HG03565 (cell line): ENCODE measurements at regions not wholly inside any gene's neighbourhood (a gene's known extent, or its start where the extent isn't known, plus 50 kb on each side); places are given as distances from the start of the nearest gene placed in this dataset.
A peak's percentile ranks its signal among the peaks of the same experiment; 100 is the strongest.
"Not testable (repeated sequence)": the region's sequence is repeated elsewhere in the genome, so short reads cannot be mapped to it uniquely, and the experiment has no call there.

Experiments
- ATAC-seq: cut with Tn5 transposase; IDR thresholded peaks from one replicate; pipeline ENCODE4 v1.9.1; 2021; ENCODE audit warnings: mild to moderate bottlenecking, moderate library complexity; ENCODE audit not compliant: unreplicated experiment

GRCh38 chr5:32534041-32534440, 51.3 kb upstream of the SUB1 start:
- ATAC-seq = no peak

- peak; percentile 54 for ATAC-seq
Measured at GRCh38 chr5:32531885-32532520, 53.4 kb upstream of the SUB1 start.

DNA sequence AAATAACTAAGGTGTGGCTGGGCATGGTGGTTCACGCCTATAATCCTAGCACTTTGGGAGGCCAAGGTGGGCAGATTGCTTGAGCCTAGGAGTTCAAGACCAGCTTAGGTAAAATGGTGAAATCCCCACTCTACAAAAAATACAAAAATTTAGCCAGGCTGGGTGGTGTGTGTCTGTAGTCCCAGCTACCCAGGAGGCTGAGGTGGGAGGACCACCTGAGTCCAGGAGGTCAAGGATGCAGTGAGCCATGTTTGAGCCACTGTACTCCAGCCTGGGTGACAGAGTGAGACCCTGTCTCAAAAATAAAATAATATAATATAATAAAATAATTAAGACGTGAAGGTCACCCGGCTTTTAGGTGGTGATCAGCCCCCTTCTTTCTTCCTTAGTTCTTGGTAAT, 58.0 kb upstream of the SUB1 start:
- not testable (repeated sequence) for ATAC-seq

DNA sequence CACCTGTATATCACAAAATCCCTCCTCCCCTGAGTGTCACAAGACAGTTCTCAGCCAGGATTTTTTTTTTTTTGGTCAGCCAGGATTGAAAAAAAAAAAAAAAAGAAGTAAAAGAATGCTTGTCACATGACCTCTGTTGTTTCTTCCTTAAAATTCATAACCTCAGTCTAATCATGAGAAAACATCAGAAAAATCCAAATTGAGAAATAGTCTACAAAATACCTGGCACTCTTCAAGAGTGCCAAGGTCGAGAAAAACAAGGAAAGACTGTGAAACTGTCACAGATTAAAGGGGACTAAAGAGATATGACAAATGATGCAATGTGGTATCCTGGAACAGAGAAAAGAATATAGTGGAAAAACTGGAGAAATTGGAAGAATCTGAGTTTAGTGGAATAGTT, 58.5 kb upstream of the SUB1 start:
- ATAC-seq = no peak

DNA sequence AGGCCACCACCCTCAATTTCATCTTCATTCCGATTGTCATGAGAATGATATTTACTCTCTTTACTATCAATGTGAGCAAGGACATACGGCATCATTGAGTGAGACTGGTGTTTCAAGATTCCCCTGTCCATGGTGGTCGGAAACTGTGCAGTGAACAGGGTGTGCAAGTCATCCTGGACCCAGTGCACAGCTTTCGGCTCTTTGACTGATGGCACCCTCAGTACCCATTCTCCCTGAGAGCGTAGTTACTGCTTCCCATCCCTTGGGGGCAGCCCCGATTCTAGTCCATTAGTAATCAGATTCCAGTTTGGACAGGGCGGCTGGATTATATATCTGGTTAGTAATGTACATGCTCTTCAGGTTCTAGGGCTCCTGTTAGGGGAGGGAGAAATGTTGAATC, 61.7 kb upstream of the SUB1 start:
- ATAC-seq = no peak

- no peak for ATAC-seq
Measured at GRCh38 chr5:32522429-32523143, 62.8 kb upstream of the SUB1 start.

DNA sequence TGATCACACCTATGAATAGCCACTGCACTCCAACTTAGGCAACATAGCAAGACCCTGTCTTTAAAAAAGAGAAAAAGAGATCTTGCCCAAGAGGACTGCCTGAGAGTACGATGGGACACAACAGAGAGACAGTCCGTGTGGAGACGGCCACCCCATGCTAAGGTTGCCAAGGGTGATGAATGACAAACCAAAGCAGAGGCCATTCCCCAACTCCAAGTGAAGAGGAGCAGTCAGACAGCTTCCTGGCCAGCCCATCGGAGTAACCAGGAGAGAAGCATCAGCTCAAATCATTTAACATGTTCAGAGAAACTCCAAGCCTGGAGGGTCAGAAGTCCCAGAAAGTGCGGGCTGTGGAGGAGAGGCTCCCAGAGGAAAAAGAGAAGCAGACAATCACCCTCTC, 63.9 kb upstream of the SUB1 start:
- no peak for ATAC-seq

DNA sequence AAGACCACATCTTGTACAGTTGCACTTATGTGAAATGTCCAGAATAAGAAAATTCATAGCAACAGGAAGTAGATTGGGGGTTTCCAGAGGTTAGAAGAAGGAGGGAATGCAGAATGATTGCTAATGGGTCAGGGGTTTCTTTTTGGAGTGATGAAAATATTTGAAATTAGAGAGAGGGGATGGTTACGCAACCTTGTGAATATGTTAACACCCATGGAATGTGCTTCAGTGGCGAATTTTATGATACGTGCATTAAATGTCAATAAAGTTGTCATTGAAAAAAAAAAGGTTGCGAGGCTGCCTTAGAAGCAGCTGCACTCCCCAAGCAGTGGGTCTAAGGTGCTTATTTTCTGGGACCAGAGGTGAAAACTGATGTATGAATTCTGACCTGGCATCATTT, 64.4 kb upstream of the SUB1 start:
- no peak for ATAC-seq

DNA sequence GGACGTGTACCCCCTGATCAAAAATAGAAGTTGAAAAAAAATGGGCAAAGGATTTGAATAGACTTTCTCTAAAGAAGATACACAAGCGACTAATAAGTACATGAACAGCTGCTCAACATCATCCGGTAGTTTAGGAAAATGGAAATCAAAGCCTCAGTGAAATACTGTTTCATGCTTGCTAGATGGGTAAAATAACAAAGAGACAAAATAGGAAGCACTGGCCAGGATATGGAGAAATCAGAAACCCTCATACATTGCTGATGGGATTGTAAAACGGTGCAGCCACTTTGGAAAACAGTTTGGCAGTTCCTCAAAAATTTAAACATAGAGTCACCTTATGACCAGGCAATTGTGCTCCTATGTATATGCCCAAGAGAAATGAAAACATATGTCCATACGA, 65.0 kb upstream of the SUB1 start:
- no peak for ATAC-seq

DNA sequence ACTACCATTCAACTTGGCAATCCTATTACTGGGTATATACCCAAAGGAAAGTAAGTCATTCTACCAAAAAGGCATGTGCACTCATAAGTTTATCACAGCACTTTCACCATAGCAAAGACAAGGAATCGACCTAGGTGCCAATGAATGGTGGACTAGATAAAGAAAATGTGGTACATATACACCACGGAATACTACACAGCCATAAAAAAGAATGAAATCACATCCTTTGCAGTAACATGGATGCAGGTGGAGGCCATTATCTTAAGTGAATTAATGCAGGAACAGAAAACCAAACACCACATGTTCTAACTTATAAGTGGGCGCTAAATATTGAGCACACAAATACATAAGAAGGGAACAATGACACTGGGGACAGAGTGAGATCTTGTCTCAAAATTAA, 65.8 kb upstream of the SUB1 start:
- ATAC-seq = no peak

DNA sequence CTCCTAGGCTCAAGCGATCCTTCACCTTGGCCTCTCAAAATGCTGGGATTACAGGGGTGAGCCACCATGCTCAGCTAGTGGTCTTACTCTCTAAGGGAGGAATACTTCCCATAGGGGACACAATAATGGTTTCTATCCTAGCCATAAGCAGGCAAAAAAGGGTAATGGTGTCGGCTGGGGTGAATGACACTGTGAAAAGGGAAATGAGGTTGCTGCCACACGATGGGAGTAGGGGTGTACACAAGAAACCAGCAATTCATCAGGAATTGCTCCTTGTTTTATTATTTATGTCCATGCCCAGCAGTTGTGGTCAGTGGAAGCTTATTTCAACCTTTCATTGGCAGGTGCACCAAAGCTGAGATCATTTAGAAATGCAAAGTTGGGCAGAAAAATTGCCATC, 70.3 kb upstream of the ZFR start:
- no peak for ATAC-seq

DNA sequence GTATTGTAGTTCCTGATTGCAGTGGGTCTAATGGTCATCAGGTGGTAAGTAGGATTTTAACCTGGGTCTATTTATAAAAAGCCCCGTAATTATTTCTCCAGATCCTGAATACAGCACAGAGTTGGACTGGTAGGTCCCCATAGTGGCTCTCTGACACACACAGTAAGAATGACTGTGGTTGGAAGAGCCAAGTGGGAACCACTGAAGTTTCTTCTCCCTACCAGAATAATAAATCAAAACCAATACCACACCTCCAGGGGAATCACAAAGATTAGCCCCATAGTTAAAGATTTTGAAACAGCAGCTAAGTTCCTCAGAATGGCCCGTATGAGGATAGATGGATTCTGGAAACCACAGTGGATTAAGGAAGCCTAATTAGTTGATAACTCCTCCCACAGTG, 68.4 kb upstream of the ZFR start:
- no peak for ATAC-seq

DNA sequence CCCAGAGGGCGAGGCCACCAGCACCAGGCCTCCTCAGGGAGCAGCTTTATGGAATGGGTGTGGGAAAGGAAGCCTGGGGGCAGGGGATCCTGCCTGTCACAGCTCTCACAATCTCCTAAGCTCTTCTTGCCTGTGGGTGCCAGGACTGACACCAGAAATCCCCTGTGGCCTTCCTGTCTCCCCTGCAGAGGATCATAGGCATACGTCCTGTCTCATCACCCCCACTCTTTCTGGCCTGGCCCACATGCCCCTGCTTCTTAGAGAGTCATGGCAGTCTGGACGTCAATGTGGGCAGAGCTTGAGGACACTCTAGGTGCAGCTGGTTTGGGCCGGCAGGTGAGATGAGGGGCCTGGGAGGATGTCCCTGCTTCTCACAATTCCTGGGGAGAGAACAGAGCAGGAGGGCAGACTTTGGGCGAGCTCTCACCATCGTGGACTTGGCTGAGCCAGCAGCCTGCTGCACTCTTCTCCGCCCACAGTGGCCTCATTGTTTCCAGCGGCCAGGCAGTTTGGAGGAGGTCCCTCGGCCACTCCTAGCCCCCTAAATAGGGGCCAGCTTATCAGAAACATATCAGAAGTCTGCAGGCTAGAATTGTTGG, 67.3 kb upstream of the ZFR start:
- no peak for ATAC-seq

- no peak for ATAC-seq
Measured at GRCh38 chr5:32510860-32511259, 66.3 kb upstream of the ZFR start.

DNA sequence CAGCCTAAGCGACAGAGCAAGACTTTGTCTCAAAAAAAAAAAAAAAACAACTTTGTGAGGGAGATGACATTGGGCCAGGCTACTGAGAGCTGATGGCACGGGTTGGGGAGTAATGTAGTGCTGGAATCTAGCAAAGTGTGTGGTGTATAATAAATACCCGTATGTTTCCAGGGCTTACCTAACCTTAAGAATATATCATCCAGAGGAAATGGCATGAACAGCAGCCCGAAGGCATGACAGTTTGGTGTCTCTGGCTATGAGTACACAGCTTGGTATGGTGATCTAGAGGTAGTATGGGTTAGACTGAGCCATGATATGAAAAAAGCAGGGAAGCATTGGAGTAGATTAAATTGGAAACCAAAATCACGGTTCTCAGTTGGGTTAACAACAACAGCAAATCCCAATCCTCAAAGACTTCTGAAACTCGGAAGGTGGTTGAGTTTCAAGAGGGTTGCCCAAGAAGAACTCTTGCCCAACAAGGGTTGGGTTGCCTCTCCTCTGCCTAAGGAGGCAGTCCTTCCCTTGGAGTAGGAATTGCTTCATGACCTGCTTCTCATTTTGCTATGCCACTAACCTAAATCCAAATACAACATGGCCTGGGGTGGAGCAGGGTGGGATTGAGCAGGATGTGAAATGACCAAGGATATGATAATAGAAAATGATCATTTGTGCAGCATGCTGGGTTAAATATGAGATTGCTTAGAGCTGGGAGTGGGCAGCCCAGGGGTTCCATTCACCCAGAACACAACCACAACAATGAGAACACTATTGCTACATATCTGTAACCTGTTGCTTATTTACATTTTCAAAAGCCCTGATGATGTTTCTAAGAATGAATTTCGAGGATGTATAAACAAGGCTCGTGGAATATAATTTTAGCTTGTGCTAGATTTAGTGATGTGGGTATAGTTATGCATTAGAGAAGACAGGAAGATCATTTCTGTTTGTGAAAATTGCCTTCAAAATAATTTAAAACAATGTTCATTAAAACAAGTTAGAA, 64.6 kb upstream of the ZFR start:
- no peak for ATAC-seq

GRCh38 chr5:32507738-32508434, 63.3 kb upstream of the ZFR start:
- no peak for ATAC-seq

DNA sequence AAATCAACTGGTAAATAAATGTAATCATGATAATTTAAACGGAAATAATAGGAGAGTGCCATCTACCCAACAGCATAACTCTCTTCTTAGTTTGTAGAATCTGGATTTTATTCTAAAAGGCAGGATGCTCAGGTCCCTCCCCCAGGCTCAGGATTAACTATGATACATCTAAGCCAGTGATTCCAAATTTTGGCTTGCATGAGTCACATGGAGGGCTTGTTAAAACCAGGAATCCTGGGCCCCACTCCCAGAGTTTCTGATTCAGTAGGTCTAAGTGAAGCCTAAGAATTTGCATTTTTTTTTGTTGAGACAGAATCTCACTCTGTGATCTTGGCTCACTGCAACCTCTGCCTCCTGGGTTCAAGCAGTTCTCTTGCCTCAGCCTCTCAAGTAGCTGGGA, 62.3 kb upstream of the ZFR start:
- ATAC-seq = no peak

DNA sequence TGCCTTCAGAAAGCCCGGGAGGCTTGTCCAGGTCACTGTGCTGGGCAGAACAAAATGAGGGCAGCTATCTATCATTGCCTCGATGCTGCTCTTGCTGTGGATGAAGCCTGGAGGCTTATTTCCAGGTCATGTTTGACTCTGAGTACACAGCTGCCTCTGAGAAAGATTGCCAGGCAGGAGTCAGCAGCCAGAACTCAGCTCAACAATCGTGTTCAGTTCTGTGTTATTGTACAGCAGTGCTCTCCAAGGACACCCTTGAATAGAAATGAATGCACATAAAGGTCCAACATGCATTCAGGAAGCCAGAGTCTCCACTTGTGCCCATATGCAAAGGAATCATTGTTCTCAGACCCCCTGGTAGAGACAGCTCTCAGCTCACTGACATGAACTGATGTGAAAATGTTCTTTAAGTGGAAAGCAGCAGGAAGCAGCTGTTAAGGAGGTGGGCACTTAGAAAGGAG, 61.7 kb upstream of the ZFR start:
- ATAC-seq = no peak

GRCh38 chr5:32505756-32506155, 61.2 kb upstream of the ZFR start:
- no peak for ATAC-seq

DNA sequence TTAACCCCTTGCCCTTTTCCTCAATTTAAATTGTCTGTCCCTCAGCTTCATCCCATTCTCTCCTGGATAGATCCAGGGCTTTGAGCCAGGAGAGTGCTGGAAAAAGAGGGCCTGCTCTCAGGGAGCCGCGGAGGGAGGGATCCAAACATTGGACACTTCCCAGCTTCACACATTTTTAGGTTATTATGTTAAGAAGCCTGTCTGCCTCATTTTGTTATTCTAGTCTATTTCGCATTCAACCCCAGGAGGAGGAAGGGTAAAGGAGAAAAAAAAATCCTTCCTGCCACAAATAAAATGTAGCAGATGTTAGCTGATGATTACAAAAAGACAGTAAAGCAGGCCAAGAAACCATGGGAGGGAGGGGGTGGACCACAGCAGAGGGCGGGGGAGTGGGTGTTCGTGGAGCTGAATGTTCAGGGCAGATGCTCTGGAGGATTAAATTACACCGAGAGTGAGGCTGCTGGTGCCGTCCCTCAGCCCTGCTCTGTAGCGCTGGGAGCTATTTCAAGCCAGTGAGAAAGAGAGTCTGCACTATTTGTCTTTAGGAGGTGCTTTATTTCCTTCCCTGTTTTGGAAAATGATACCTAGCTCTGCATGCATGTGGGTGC, 60.6 kb upstream of the ZFR start:
- ATAC-seq = no peak
